TTC549 (cell line): ENCODE measurements at regions not wholly inside any gene's neighbourhood (a gene's known extent, or its start where the extent isn't known, plus 50 kb on each side); places are given as distances from the start of the nearest gene placed in this dataset.

Source experiments
- FAIRE-seq: peaks from 2 replicates; lab custom pipeline; 2012; peaks lifted over from hg19 to GRCh38; lab: Jason Lieb, UNC

DNA sequence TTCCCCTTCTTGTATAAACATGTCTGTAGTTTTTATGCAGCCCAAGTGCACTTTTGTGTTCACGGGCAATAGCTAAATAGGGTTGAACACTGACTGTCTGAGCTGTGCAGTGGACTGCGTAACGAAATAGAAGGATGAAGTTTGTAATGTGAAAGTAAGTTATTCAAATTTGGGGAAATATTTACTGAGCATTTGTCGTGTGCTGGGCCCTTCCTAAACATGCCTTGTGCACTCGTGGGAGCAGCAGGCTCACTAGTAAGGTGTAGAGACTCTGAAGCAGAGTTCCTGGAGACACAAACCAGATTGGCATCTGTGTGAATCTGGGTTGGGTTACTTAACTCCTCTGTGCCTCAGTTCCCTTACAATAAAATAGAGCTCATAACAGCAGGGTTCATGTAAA is 51.7 kb upstream of the C1QTNF7 start:
- no peak for FAIRE-seq

DNA sequence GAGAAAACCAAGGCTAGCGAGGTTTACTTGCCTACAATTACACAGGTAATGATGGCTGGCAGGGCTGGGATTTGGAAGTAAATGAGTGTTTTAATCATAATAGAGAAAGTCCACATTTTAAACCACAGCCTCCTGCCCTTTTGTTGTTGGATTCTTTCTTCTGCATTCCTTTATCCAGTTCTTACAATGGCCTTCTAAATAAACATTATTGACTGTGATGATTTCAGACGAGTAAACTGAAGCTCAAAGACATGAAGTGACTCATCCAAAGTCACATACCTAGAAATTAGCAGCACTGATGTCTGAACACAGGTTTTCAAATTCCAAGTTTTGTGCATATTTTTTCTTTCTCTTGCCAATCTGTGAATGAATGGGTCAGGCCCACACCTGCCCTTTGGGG is 51.2 kb upstream of the C1QTNF7 start:
- FAIRE-seq = no peak
